ENCODE measurements at regions not wholly inside any gene's neighbourhood (a gene's known extent, or its start where the extent isn't known, plus 50 kb on each side); places are given as distances from the start of the nearest gene placed in this dataset.

GRCh38 chr19:29884466-29884865 is 57.6 kb upstream of the URI1 start:
- no peak overlapping the region for H3K27ac Mint-ChIP-seq
- ATAC-seq: no peak
- POLR2A ChIA-PET: no interaction called here
- no peaks in the 10 kb centered on the region for H3K36me3 Mint-ChIP-seq
- CTCF ChIA-PET: interaction anchor here (0.9 to 1.2 kb wide), 2 partner anchors 12 to 125 kb away, joined by 4 to 9 read pairs; no protein-coding TSS in a partner anchor
- DNase-seq (ENCODE audit: low spot score): no peak
- H3K9me3 Mint-ChIP-seq: no peaks in the 10 kb centered on the region
- no peaks in the 10 kb centered on the region for H3K27me3 Mint-ChIP-seq (ENCODE audit: low read depth)
- no peak overlapping the region for H3K4me3 Mint-ChIP-seq
- H3K4me1 Mint-ChIP-seq: peaks cover 22% of the 10 kb centered on the region
- TF ChIP-seq PREB (CRISPR knock-in tag; IDR thresholded peaks at IDR 0.05; ENCODE audit: borderline replicate concordance): no peak
- no peak for TF ChIP-seq ESRRA (CRISPR knock-in tag; IDR thresholded peaks at IDR 0.05; ENCODE audit: borderline replicate concordance)
- no peak for TF ChIP-seq GRHL2 (CRISPR knock-in tag; IDR thresholded peaks at IDR 0.05; ENCODE audit: insufficient replicate concordance, severe bottlenecking)
- TF ChIP-seq STAT6 (CRISPR knock-in tag; conservative IDR thresholded peaks at IDR 0.05; ENCODE audit: low read depth): no peak
- TF ChIP-seq ZNF121 (CRISPR knock-in tag; IDR thresholded peaks at IDR 0.05): no peak
- no peak for TF ChIP-seq TEAD4 (CRISPR knock-in tag; IDR thresholded peaks at IDR 0.05)
- no peak for TF ChIP-seq ZNF138 (CRISPR knock-in tag; conservative IDR thresholded peaks at IDR 0.05)
- no peak for TF ChIP-seq ZNF416 (CRISPR knock-in tag; IDR thresholded peaks at IDR 0.05)
- no peak for TF ChIP-seq PRDM15 (CRISPR knock-in tag; IDR thresholded peaks at IDR 0.05)
- TF ChIP-seq TCF7 (CRISPR knock-in tag; IDR thresholded peaks at IDR 0.05; ENCODE audit: low read depth): no peak
- TF ChIP-seq E2F4 (CRISPR knock-in tag; IDR thresholded peaks at IDR 0.05; ENCODE audit: borderline replicate concordance, low read depth): no peak
- no peak for TF ChIP-seq RELA (CRISPR knock-in tag; IDR thresholded peaks at IDR 0.05; ENCODE audit: borderline replicate concordance)
- no peak for TF ChIP-seq ZNF317 (CRISPR knock-in tag; IDR thresholded peaks at IDR 0.05; ENCODE audit: borderline replicate concordance, low read depth)
- no peak for TF ChIP-seq ATF2 (CRISPR knock-in tag; IDR thresholded peaks at IDR 0.05; ENCODE audit: borderline replicate concordance, low read depth)
- TF ChIP-seq KAT7 (CRISPR knock-in tag; IDR thresholded peaks at IDR 0.05; ENCODE audit: borderline replicate concordance): no peak
- no peak for TF ChIP-seq FOXK1 (CRISPR knock-in tag; IDR thresholded peaks at IDR 0.05)
- TF ChIP-seq ARID4B (CRISPR knock-in tag; IDR thresholded peaks at IDR 0.05; ENCODE audit: borderline replicate concordance): no peak
- TF ChIP-seq ZNF425 (CRISPR knock-in tag; conservative IDR thresholded peaks at IDR 0.05): no peak
- no peak for TF ChIP-seq E2F5 (CRISPR knock-in tag; IDR thresholded peaks at IDR 0.05)

Measured in WTC11 (cell line).